ENCODE measurements at regions not wholly inside any gene's neighbourhood (a gene's known extent, or its start where the extent isn't known, plus 50 kb on each side); places are given as distances from the start of the nearest gene placed in this dataset.

DNA sequence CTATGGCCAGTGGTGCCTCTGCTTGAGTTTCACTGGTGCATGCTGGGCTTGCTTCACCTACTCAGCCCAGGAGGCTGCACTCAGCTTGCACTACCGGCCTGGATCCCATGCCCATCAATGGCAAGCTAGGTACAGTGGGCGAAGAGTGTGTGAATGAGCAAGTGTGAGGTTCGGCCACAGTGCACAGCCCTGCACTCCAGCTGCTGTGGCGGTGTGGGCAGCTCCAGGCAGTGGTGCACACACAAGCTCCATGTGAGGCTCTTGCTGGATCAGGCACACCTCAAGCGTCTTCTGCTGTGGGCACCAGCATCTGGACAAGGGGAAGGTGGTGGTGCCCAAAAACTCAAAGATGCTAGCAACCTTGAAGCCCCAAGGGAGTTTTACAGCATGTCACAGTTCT, 820.9 kb upstream of the LCORL start:
- no peaks in the 10 kb centered on the region for H3K9me2 ChIP-seq (replicated peaks; ENCODE audit: low read depth, low read length)
- H3F3A ChIP-seq (ENCODE audit: low read depth) = no peaks in the 10 kb centered on the region

GRCh38 chr4:18840481-18840880, 818.9 kb upstream of the LCORL start:
- H2AFZ ChIP-seq (ENCODE audit: low read length) = no peak overlapping the region
- no peak overlapping the region for H3K9ac ChIP-seq (ENCODE audit: low read depth, low read length, poor library complexity, severe bottlenecking)
- no peaks in the 10 kb centered on the region for H3K36me3 ChIP-seq (ENCODE audit: insufficient read depth, low read length)
- no peak overlapping the region for H3K4me2 ChIP-seq (ENCODE audit: low read depth, low read length, poor library complexity, severe bottlenecking)
- H3F3A ChIP-seq (ENCODE audit: low read depth) = no peaks in the 10 kb centered on the region
- H4K20me1 ChIP-seq (ENCODE audit: insufficient read depth, low read length, poor library complexity, severe bottlenecking) = no peaks in the 10 kb centered on the region
- no peaks in the 10 kb centered on the region for H3K27me3 ChIP-seq (ENCODE audit: insufficient read depth, low read length, poor library complexity, severe bottlenecking)
- TF ChIP-seq CTCF (conservative IDR thresholded peaks at IDR 0.05; ENCODE audit: low read length) = no peak
- no peak for TF ChIP-seq EZH2phosphoT487 (IDR thresholded peaks at IDR 0.05; ENCODE audit: borderline replicate concordance)
- H3K4me3 ChIP-seq (ENCODE audit: low read length, poor library complexity, severe bottlenecking) = no peak overlapping the region
- H3K9me3 ChIP-seq (ENCODE audit: insufficient read depth, low read depth, low read length) = no peaks in the 10 kb centered on the region; the same call in 1 of the 2 replicates
- H3K79me2 ChIP-seq (ENCODE audit: insufficient read depth, low read length) = no peaks in the 10 kb centered on the region
- H3K9me2 ChIP-seq (replicated peaks; ENCODE audit: low read depth, low read length) = no peaks in the 10 kb centered on the region
- no peaks in the 10 kb centered on the region for H3K4me1 ChIP-seq (ENCODE audit: insufficient read depth, low read length, poor library complexity, severe bottlenecking)

More for the DNA sequence above, 820.9 kb upstream of the LCORL start:
- TF ChIP-seq CTCF (conservative IDR thresholded peaks at IDR 0.05; ENCODE audit: low read length) = no peak
- TF ChIP-seq EZH2phosphoT487 (IDR thresholded peaks at IDR 0.05; ENCODE audit: borderline replicate concordance) = no peak
- H4K20me1 ChIP-seq (ENCODE audit: insufficient read depth, low read length, poor library complexity, severe bottlenecking) = no peaks in the 10 kb centered on the region
- H3K36me3 ChIP-seq (ENCODE audit: insufficient read depth, low read length) = no peaks in the 10 kb centered on the region
- no peak overlapping the region for H3K4me3 ChIP-seq (ENCODE audit: low read length, poor library complexity, severe bottlenecking)
- H3K79me2 ChIP-seq (ENCODE audit: insufficient read depth, low read length) = no peaks in the 10 kb centered on the region
- H2AFZ ChIP-seq (ENCODE audit: low read length) = no peak overlapping the region
- H3K9ac ChIP-seq (ENCODE audit: low read depth, low read length, poor library complexity, severe bottlenecking) = no peak overlapping the region
- no peaks in the 10 kb centered on the region for H3K27me3 ChIP-seq (ENCODE audit: insufficient read depth, low read length, poor library complexity, severe bottlenecking)
- no peak overlapping the region for H3K4me2 ChIP-seq (ENCODE audit: low read depth, low read length, poor library complexity, severe bottlenecking)
- H3K9me3 ChIP-seq (ENCODE audit: insufficient read depth, low read depth, low read length) = no peaks in the 10 kb centered on the region; the same call in 1 of the 2 replicates
- no peaks in the 10 kb centered on the region for H3K4me1 ChIP-seq (ENCODE audit: insufficient read depth, low read length, poor library complexity, severe bottlenecking)

DNA sequence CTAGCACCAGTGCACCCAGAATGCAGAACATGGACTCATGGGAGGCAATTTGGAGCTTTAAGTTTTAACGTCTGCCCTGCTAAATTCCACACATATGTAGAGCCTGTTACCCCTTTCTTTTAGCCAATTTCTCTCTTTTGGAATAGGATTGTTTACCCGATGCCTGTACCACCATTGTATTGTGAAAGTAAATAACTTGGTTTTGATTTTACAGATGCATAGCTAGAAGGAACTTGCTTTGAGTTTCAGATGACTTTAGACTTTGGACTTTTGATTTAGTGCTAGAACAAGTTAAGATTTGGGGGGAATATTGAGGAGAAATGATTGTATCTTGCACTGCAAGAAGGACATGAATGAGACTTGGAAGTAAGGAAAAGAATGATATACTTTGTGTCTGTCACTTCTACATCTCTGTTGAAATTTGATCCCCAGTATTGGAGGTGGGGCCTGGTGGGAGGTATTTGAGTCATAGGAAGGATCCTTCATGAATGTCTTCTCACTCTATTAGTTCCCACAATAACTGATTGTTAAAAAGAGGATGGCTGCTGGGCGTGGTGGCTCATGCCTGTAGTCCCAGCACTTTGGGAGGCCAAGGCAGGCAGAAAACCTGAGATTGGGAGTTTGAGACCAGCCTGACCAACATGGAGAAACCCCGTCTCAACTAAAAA, 794.8 kb upstream of the LCORL start:
- H3K27me3 ChIP-seq (ENCODE audit: insufficient read depth, low read length, poor library complexity, severe bottlenecking) = no peaks in the 10 kb centered on the region
- no peak overlapping the region for H2AFZ ChIP-seq (ENCODE audit: low read length)
- TF ChIP-seq CTCF (conservative IDR thresholded peaks at IDR 0.05; ENCODE audit: low read length) (no peak), EZH2phosphoT487 (IDR thresholded peaks at IDR 0.05; ENCODE audit: borderline replicate concordance) (no peak)
- H3F3A ChIP-seq (ENCODE audit: low read depth) = no peaks in the 10 kb centered on the region
- no peaks in the 10 kb centered on the region for H3K9me2 ChIP-seq (replicated peaks; ENCODE audit: low read depth, low read length)
- no peaks in the 10 kb centered on the region for H3K9me3 ChIP-seq (ENCODE audit: insufficient read depth, low read depth, low read length)
- no peaks in the 10 kb centered on the region for H3K79me2 ChIP-seq (ENCODE audit: insufficient read depth, low read length)
- H3K36me3 ChIP-seq (ENCODE audit: insufficient read depth, low read length) = no peaks in the 10 kb centered on the region
- no peaks in the 10 kb centered on the region for H4K20me1 ChIP-seq (ENCODE audit: insufficient read depth, low read length, poor library complexity, severe bottlenecking)
- no peak overlapping the region for H3K4me3 ChIP-seq (ENCODE audit: low read length, poor library complexity, severe bottlenecking)
- no peak overlapping the region for H3K9ac ChIP-seq (ENCODE audit: low read depth, low read length, poor library complexity, severe bottlenecking)
- H3K4me2 ChIP-seq (ENCODE audit: low read depth, low read length, poor library complexity, severe bottlenecking) = no peak overlapping the region
- H3K4me1 ChIP-seq (ENCODE audit: insufficient read depth, low read length, poor library complexity, severe bottlenecking) = no peaks in the 10 kb centered on the region

Measured in Loucy (cell line).